HEK293 (cell line): ENCODE measurements at regions not wholly inside any gene's neighbourhood (a gene's known extent, or its start where the extent isn't known, plus 50 kb on each side); places are given as distances from the start of the nearest gene placed in this dataset.

Source experiments
- KLF16 ChIP-seq: fragments of 450-650 bp; formaldehyde crosslinking; IDR thresholded peaks from 2 replicates; pipeline ENCODE4 v1.5.1; 2017; ENCODE audit warnings: missing biosample characterization, missing genetic modification characterization
- ZIC2 ChIP-seq: fragments of 450-650 bp; formaldehyde crosslinking; IDR thresholded peaks from 2 replicates; pipeline ENCODE4 v1.5.1; 2016; ENCODE audit warnings: missing biosample characterization, missing genetic modification characterization
- ZNF157 ChIP-seq: fragments of 450-650 bp; formaldehyde crosslinking; IDR thresholded peaks from 2 replicates; pipeline ENCODE4 v1.5.1; 2016; ENCODE audit warnings: missing biosample characterization, missing genetic modification characterization
- ZNF184 ChIP-seq: fragments of 450-650 bp; IDR thresholded peaks from 2 replicates; pipeline ENCODE4 v1.5.1; 2018; ENCODE audit warnings: missing biosample characterization, mild to moderate bottlenecking, missing genetic modification characterization
- ZNF239 ChIP-seq: fragments of 450-650 bp; formaldehyde crosslinking; IDR thresholded peaks from 2 replicates; pipeline ENCODE4 v1.5.1; 2016; ENCODE audit warnings: missing biosample characterization, missing genetic modification characterization
- ZNF473 ChIP-seq: fragments of 450-650 bp; formaldehyde crosslinking; IDR thresholded peaks from 2 replicates; pipeline ENCODE4 v1.5.1; 2017; ENCODE audit warnings: missing biosample characterization, missing genetic modification characterization
- ZNF585B ChIP-seq: fragments of 450-650 bp; formaldehyde crosslinking; IDR thresholded peaks from 2 replicates; pipeline ENCODE4 v1.5.1; 2016; ENCODE audit warnings: missing biosample characterization, missing genetic modification characterization
- TF ChIP-seq, protein P1 (sequence below): fragments of 450-650 bp; formaldehyde crosslinking; IDR thresholded peaks from 2 replicates; pipeline ENCODE4 v1.5.1; 2016; ENCODE audit warnings: missing biosample characterization, missing genetic modification characterization
- TF ChIP-seq, protein P2 (sequence below): fragments of 450-650 bp; formaldehyde crosslinking; IDR thresholded peaks from 2 replicates; pipeline ENCODE4 v1.5.1; 2016; ENCODE audit warnings: missing biosample characterization, missing genetic modification characterization, low read depth
- TF ChIP-seq, protein P3 (sequence below): fragments of 450-650 bp; formaldehyde crosslinking; IDR thresholded peaks from 2 replicates; pipeline ENCODE4 v1.5.1; 2016; ENCODE audit warnings: missing biosample characterization, missing genetic modification characterization
- TF ChIP-seq, protein P4 (sequence below): IDR thresholded peaks from 2 replicates; pipeline ENCODE4 v1.6.1; 2011; ENCODE audit warnings: mild to moderate bottlenecking, low read depth, low read length, borderline replicate concordance

DNA sequence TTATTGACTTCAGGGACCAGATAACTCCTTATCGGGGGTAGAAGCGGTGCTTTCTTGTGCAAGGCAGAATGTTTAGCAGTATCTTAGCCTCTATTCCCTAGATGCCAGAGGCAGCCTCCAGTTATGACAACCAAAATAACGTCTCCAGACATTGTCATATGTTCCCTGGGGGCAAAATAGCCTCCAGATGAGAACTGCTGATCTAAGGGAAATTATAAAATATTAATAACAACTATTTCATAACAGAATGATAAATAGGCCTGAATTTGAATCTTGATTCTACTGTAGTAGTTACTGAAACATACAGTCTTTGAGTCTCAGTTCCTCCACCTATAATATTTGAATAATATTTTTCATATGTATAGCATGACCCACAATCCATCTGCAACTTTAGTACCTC lies 1431.3 kb downstream of the ZPLD1 start:
- TF ChIP-seq ZNF585B (tag by site-specific recombination) (no peak), ZNF239 (tag by site-specific recombination) (no peak), ZNF184 (tag by site-specific recombination) (no peak), ZNF473 (tag by site-specific recombination) (no peak), KLF16 (tag by site-specific recombination) (no peak), ZIC2 (tag by site-specific recombination) (no peak), ZNF157 (tag by site-specific recombination) (no peak)
- TF ChIP-seq, protein P1, sequence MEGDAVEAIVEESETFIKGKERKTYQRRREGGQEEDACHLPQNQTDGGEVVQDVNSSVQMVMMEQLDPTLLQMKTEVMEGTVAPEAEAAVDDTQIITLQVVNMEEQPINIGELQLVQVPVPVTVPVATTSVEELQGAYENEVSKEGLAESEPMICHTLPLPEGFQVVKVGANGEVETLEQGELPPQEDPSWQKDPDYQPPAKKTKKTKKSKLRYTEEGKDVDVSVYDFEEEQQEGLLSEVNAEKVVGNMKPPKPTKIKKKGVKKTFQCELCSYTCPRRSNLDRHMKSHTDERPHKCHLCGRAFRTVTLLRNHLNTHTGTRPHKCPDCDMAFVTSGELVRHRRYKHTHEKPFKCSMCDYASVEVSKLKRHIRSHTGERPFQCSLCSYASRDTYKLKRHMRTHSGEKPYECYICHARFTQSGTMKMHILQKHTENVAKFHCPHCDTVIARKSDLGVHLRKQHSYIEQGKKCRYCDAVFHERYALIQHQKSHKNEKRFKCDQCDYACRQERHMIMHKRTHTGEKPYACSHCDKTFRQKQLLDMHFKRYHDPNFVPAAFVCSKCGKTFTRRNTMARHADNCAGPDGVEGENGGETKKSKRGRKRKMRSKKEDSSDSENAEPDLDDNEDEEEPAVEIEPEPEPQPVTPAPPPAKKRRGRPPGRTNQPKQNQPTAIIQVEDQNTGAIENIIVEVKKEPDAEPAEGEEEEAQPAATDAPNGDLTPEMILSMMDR (tag by site-specific recombination): no peak
- TF ChIP-seq, protein P2, sequence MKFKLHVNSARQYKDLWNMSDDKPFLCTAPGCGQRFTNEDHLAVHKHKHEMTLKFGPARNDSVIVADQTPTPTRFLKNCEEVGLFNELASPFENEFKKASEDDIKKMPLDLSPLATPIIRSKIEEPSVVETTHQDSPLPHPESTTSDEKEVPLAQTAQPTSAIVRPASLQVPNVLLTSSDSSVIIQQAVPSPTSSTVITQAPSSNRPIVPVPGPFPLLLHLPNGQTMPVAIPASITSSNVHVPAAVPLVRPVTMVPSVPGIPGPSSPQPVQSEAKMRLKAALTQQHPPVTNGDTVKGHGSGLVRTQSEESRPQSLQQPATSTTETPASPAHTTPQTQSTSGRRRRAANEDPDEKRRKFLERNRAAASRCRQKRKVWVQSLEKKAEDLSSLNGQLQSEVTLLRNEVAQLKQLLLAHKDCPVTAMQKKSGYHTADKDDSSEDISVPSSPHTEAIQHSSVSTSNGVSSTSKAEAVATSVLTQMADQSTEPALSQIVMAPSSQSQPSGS (tag by site-specific recombination): no peak
- TF ChIP-seq, protein P3, sequence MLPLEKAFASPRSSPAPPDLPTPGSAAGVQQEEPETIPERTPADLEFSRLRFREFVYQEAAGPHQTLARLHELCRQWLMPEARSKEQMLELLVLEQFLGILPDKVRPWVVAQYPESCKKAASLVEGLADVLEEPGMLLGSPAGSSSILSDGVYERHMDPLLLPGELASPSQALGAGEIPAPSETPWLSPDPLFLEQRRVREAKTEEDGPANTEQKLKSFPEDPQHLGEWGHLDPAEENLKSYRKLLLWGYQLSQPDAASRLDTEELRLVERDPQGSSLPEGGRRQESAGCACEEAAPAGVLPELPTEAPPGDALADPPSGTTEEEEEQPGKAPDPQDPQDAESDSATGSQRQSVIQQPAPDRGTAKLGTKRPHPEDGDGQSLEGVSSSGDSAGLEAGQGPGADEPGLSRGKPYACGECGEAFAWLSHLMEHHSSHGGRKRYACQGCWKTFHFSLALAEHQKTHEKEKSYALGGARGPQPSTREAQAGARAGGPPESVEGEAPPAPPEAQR (tag by site-specific recombination): no peak
- TF ChIP-seq, protein P4, sequence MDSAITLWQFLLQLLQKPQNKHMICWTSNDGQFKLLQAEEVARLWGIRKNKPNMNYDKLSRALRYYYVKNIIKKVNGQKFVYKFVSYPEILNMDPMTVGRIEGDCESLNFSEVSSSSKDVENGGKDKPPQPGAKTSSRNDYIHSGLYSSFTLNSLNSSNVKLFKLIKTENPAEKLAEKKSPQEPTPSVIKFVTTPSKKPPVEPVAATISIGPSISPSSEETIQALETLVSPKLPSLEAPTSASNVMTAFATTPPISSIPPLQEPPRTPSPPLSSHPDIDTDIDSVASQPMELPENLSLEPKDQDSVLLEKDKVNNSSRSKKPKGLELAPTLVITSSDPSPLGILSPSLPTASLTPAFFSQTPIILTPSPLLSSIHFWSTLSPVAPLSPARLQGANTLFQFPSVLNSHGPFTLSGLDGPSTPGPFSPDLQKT: no peak
